K562 (cell line): ENCODE measurements at regions not wholly inside any gene's neighbourhood (a gene's known extent, or its start where the extent isn't known, plus 50 kb on each side); places are given as distances from the start of the nearest gene placed in this dataset.

Experiments used
- ATAC-seq: fragments of 200-7000 bp; cut with Tn5 transposase; 3 replicates; pipeline ENCODE4 v1.9.1; 2020; ENCODE audit warnings: moderate library complexity
- BruUV-seq: library from RNA; stranded (reverse); fragments of 400-500 nt; replicated peaks from 2 replicates; lab custom pipeline; 2021; lab: Mats Ljungman, UMichigan
- CTCF ChIA-PET: fragments of 300-600 bp; formaldehyde crosslinking; extraction: SDS; loops from one replicate; lab custom pipeline; 2021; ENCODE audit warnings: low intra/inter-chr PET ratio; lab: Yijun Ruan, JAX
- POLR2A ChIA-PET: fragments of 300-600, 350-650 bp; sonication (Branson Sonifier 250); formaldehyde crosslinking; extraction: SDS; loops from one replicate; lab custom pipeline; 2021; ENCODE audit warnings: antibody characterized with exemption, inconsistent platforms; lab: Yijun Ruan, JAX
- DNase-seq, 4 experiments: peaks; one replicate each; pipeline versions ENCODE4 v3.0.0 to v3.0.0-alpha.2; 2011 to 2018; ENCODE audit warnings: low spot score in 3 of 4, mixed read lengths in 3 of 4; ENCODE audit errors: extremely low read depth in 1 of 4
- FAIRE-seq: peaks from 2 replicates; lab custom pipeline; 2011; peaks lifted over from hg19 to GRCh38; lab: Jason Lieb, UNC
- H2AFZ ChIP-seq: 2 replicates; pipeline ENCODE4 v1.6.0; 2011; ENCODE audit warnings: low read depth, low read length, control low read depth, inconsistent platforms
- H3K27ac ChIP-seq: fragments of 200-600 bp; 3 replicates; pipeline ENCODE4 v1.8.0; 2011; ENCODE audit warnings: low read depth, mild to moderate bottlenecking, control low read depth, inconsistent platforms, low read length, moderate library complexity, mixed read lengths; ENCODE audit errors: extremely low read depth
- H3K27me3 ChIP-seq, 2 experiments: fragments of 300-600 bp in 1 of 2; 2 replicates in 1 of 2; 3 replicates in 1 of 2; pipeline versions ENCODE4 v1.6.0 to v1.8.0; 2011; ENCODE audit warnings: inconsistent platforms in 2 of 2, low read length in 2 of 2, mild to moderate bottlenecking in 1 of 2, mixed read lengths in 1 of 2, moderate library complexity in 1 of 2; ENCODE audit not compliant: control insufficient read depth in 2 of 2, insufficient read depth in 2 of 2
- H3K36me3 ChIP-seq: fragments of 300-600 bp; 3 replicates; pipeline ENCODE4 v1.8.0; 2011; ENCODE audit warnings: mild to moderate bottlenecking, low read length, inconsistent platforms; ENCODE audit not compliant: control insufficient read depth, insufficient read depth
- H3K4me1 ChIP-seq, 2 experiments: fragments of 200-600 bp in 1 of 2; replicated peaks in 1 of 2; 2 replicates in 1 of 2; 3 replicates in 1 of 2; pipeline versions ENCODE4 v1.5.1 to v1.8.0; 2011; ENCODE audit warnings: inconsistent platforms in 2 of 2, low read length in 2 of 2, mild to moderate bottlenecking in 1 of 2, mixed read lengths in 1 of 2, moderate library complexity in 1 of 2; ENCODE audit not compliant: control insufficient read depth in 2 of 2, insufficient read depth in 2 of 2
- H3K4me2 ChIP-seq: 2 replicates; pipeline ENCODE4 v1.6.1; 2011; ENCODE audit warnings: low read length, control low read depth, inconsistent platforms, mixed read lengths; ENCODE audit not compliant: insufficient read depth
- H3K4me3 ChIP-seq: fragments of 200-600 bp; sonication (generic), shearing (Covaris generic); 2 replicates; pipeline ENCODE4 v1.5.1; 2016; ENCODE audit warnings: control low read depth, inconsistent platforms
- H3K79me2 ChIP-seq: fragments of 200-600 bp; 3 replicates; pipeline ENCODE4 v1.8.0; 2011; ENCODE audit warnings: low read length, inconsistent platforms; ENCODE audit not compliant: control insufficient read depth, insufficient read depth
- H3K9ac ChIP-seq, 2 experiments: 2 replicates each; pipeline versions ENCODE4 v1.6.0 to v1.6.1; 2011; ENCODE audit warnings: low read depth in 2 of 2, low read length in 2 of 2, control low read depth in 1 of 2, inconsistent platforms in 1 of 2, mild to moderate bottlenecking in 1 of 2, mixed read lengths in 1 of 2; ENCODE audit not compliant: insufficient read depth in 1 of 2
- H3K9me1 ChIP-seq: one replicate; pipeline ENCODE4 v1.6.0; 2011; ENCODE audit warnings: inconsistent platforms, mild to moderate bottlenecking, low read length, moderate library complexity; ENCODE audit not compliant: control insufficient read depth, insufficient read depth
- H3K9me3 ChIP-seq: replicated peaks from 2 replicates; pipeline ENCODE4 v1.5.1; 2011; ENCODE audit warnings: low read depth, low read length, inconsistent platforms; ENCODE audit not compliant: control insufficient read depth, insufficient read depth
- H4K20me1 ChIP-seq: replicated peaks from 2 replicates; pipeline ENCODE4 v1.6.1; 2011; ENCODE audit warnings: low read length, inconsistent platforms, mixed read lengths; ENCODE audit not compliant: control insufficient read depth, insufficient read depth
- ATF7 ChIP-seq: fragments of 450-650 bp; IDR thresholded peaks from 2 replicates; pipeline ENCODE4 v1.7.1; 2014; ENCODE audit warnings: mild to moderate bottlenecking, moderate library complexity
- HDAC6 ChIP-seq: IDR thresholded peaks from 2 replicates; pipeline ENCODE4 v1.6.1; 2012; ENCODE audit warnings: low read depth, mild to moderate bottlenecking, control low read depth, inconsistent platforms, low read length, moderate library complexity
- HIVEP1 ChIP-seq: fragments of 250-450 bp; sonication (Bioruptor Pico); IDR thresholded peaks from 2 replicates; pipeline ENCODE4 v1.4.0; 2020; ENCODE audit warnings: mild to moderate bottlenecking
- KLF1 ChIP-seq: fragments of 450-650 bp; IDR thresholded peaks from 2 replicates; pipeline ENCODE4 v1.6.1; 2016; ENCODE audit warnings: missing genetic modification characterization, missing compliant biosample characterization
- MAFG ChIP-seq: fragments of 450-650 bp; conservative IDR thresholded peaks from 2 replicates; pipeline ENCODE4 v1.6.1; 2016; ENCODE audit warnings: missing genetic modification characterization, missing compliant biosample characterization
- POLR2AphosphoS5 ChIP-seq: IDR thresholded peaks from 2 replicates; pipeline ENCODE4 v1.6.1; 2011; ENCODE audit warnings: mild to moderate bottlenecking, low read depth, low read length, moderate library complexity; ENCODE audit not compliant: control insufficient read depth, insufficient read depth
- TRIM24 ChIP-seq, 2 experiments: fragments of 450-650 bp; IDR thresholded peaks; 2 replicates each; pipeline ENCODE4 v1.6.1; 2016
- ZBTB1 ChIP-seq: sonication (generic); formaldehyde crosslinking; IDR thresholded peaks from 2 replicates; pipeline ENCODE4 v1.8.1; 2023; ENCODE audit warnings: missing genetic modification reagents, low read depth, mild to moderate bottlenecking, borderline replicate concordance
- ZNF124 ChIP-seq: sonication (generic); formaldehyde crosslinking; IDR thresholded peaks from 2 replicates; pipeline ENCODE4 v1.8.1; 2022; ENCODE audit warnings: missing genetic modification reagents
- WGBS: fragments of 100-300 bp; shearing (Covaris generic); methylation state at CpG from one replicate; pipeline ENCODE4 v1.1.6; 2016; ENCODE audit warnings: low coverage, mixed read lengths; ENCODE audit not compliant: insufficient coverage; ENCODE audit errors: missing lambda C conversion rate; 5-methylcytosine and 5-hydroxymethylcytosine counted together
- in situ Hi-C: fragments of 300-500 bp; cut with MboI; formaldehyde crosslinking; loops from 4 replicates; pipeline ENCODE4 v1.15.0; 2018; ENCODE audit warnings: inconsistent platforms, mixed read lengths
- intact Hi-C: fragments of 100-400 bp; cut with micrococcal nuclease; formaldehyde crosslinking; loops from 2 replicates; pipeline ENCODE4 v1.14.2; 2022
- TF ChIP-seq, protein P1 (sequence below): fragments of 450-650 bp; formaldehyde crosslinking; IDR thresholded peaks from 2 replicates; pipeline ENCODE4 v1.4.0; 2020; ENCODE audit warnings: mild to moderate bottlenecking, moderate library complexity
- TF ChIP-seq, protein P2 (sequence below): sonication (generic); formaldehyde crosslinking; IDR thresholded peaks from 2 replicates; pipeline ENCODE4 v1.8.0; 2022; ENCODE audit warnings: mild to moderate bottlenecking, missing genetic modification reagents

DNA sequence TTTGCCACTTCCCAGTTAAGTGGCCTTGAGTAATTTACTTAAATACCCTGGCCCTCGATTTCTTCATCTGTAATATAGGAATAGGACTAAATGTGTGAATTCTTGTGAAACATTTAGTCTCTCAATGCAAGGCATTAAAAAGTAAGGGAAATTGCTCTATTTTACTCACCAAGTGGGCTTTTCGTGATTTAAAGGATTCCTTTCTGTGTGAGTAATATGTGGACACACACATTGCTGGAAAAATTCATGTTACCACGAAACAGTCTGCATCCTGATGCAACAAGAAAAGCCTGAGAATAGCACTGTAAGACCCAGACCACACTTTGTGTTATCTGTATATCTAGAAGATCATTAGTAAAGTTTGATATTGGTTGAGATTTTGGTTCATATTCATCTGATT lies 1243.0 kb upstream of the CDH9 start:
- H3K4me2 ChIP-seq: no peak overlapping the region
- intact Hi-C loops: no loop called here
- FAIRE-seq: no peak
- H3K9me3 ChIP-seq: no peaks in the 10 kb centered on the region
- H3K27me3 ChIP-seq: no peaks in the 10 kb centered on the region
- POLR2A ChIA-PET: no interaction called here
- no peak overlapping the region for H3K4me3 ChIP-seq
- no peaks in the 10 kb centered on the region for H3K79me2 ChIP-seq
- in situ Hi-C loops: no loop called here
- DNase-seq: no peak
- no peaks in the 10 kb centered on the region for H3K36me3 ChIP-seq
- TF ChIP-seq ZNF124 (CRISPR knock-in tag) (no peak), HDAC6 (no peak), POLR2AphosphoS5 (no peak), ZBTB1 (CRISPR knock-in tag) (no peak), TRIM24 (IDR thresholded peaks at IDR 0.05) (no peak), KLF1 (tag) (no peak), HIVEP1 (CRISPR knock-in tag) (no peak), MAFG (tag) (no peak), ATF7 (no peak)
- TF ChIP-seq, protein P1, sequence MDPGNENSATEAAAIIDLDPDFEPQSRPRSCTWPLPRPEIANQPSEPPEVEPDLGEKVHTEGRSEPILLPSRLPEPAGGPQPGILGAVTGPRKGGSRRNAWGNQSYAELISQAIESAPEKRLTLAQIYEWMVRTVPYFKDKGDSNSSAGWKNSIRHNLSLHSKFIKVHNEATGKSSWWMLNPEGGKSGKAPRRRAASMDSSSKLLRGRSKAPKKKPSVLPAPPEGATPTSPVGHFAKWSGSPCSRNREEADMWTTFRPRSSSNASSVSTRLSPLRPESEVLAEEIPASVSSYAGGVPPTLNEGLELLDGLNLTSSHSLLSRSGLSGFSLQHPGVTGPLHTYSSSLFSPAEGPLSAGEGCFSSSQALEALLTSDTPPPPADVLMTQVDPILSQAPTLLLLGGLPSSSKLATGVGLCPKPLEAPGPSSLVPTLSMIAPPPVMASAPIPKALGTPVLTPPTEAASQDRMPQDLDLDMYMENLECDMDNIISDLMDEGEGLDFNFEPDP: no peak
- TF ChIP-seq, protein P2, sequence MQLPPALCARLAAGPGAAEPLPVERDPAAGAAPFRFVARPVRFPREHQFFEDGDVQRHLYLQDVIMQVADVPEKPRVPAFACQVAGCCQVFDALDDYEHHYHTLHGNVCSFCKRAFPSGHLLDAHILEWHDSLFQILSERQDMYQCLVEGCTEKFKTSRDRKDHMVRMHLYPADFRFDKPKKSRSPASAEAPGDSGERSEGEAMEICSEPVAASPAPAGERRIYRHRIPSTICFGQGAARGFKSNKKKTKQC: no peak
- H4K20me1 ChIP-seq: no peaks in the 10 kb centered on the region
- H3K9me1 ChIP-seq: no peaks in the 10 kb centered on the region
- H2AFZ ChIP-seq: no peak overlapping the region
- no peak overlapping the region for H3K27ac ChIP-seq
- no peaks in the 10 kb centered on the region for H3K4me1 ChIP-seq
- no peak for ATAC-seq
- WGBS: 2% methylated on average over 3 of the region's 3 CpGs
- H3K9ac ChIP-seq: no peak overlapping the region
- CTCF ChIA-PET: no interaction called here
- BruUV-seq: no TSS peak
